CD4-positive, alpha-beta memory T cell (primary cell): ENCODE measurements at regions not wholly inside any gene's neighbourhood (a gene's known extent, or its start where the extent isn't known, plus 50 kb on each side); places are given as distances from the start of the nearest gene placed in this dataset.

Experiments
- CTCF ChIA-PET: fragments of 350-600 bp; sonication (Branson Sonifier 250); formaldehyde crosslinking; loops from one replicate; lab custom pipeline; 2021; ENCODE audit warnings: inconsistent platforms; ENCODE audit not compliant: partially characterized antibody; lab: Charles Lee
- POLR2A ChIA-PET: fragments of 350-600 bp; sonication (Branson Sonifier 250); formaldehyde crosslinking; loops from one replicate; lab custom pipeline; 2021; ENCODE audit not compliant: partially characterized antibody; lab: Charles Lee
- DNase-seq, 5 donors: peaks; one replicate each; pipeline versions ENCODE4 v3.0.0 to v3.0.0-alpha.2; 2020 to 2022; ENCODE audit warnings: mixed read lengths in 1 of 5
- H3K27ac ChIP-seq: one replicate; pipeline ENCODE4 v1.7.0; 2013; ENCODE audit warnings: low read depth, low read length
- H3K27me3 ChIP-seq: 2 replicates; pipeline ENCODE4 v1.7.0; 2013; ENCODE audit warnings: mild to moderate bottlenecking, low read length, moderate library complexity; ENCODE audit not compliant: insufficient read depth
- H3K36me3 ChIP-seq: 2 replicates; pipeline ENCODE4 v1.7.0; 2013; ENCODE audit warnings: mild to moderate bottlenecking, low read length, moderate library complexity; ENCODE audit not compliant: insufficient read depth
- H3K4me1 ChIP-seq: 2 replicates; pipeline ENCODE4 v1.7.0; 2013; ENCODE audit warnings: mild to moderate bottlenecking, low read length, moderate library complexity; ENCODE audit not compliant: insufficient read depth
- H3K4me3 ChIP-seq, 2 donors: one replicate each; pipeline ENCODE4 v1.7.0; 2013; ENCODE audit warnings: low read length in 2 of 2, mild to moderate bottlenecking in 1 of 2
- H3K9me3 ChIP-seq, 2 donors: one replicate each; pipeline ENCODE4 v1.7.0; 2013; ENCODE audit warnings: low read length in 2 of 2, control low read depth in 1 of 2; ENCODE audit not compliant: control insufficient read depth in 1 of 2
- H3K27ac Mint-ChIP-seq, 7 donors: one replicate each; pipeline ENCODE4 v1.8.0; 2020 to 2021; ENCODE audit warnings: mixed read lengths in 7 of 7, mild to moderate bottlenecking in 6 of 7, inconsistent platforms in 3 of 7, moderate library complexity in 3 of 7
- H3K27me3 Mint-ChIP-seq, 2 donors: one replicate each; pipeline ENCODE4 v1.8.0; 2020 to 2021; ENCODE audit warnings: mixed read lengths in 2 of 2
- H3K36me3 Mint-ChIP-seq, 2 donors: one replicate each; pipeline ENCODE4 v1.8.0; 2020 to 2021; ENCODE audit warnings: mixed read lengths in 2 of 2, inconsistent platforms in 1 of 2, mild to moderate bottlenecking in 1 of 2
- H3K4me1 Mint-ChIP-seq, 4 donors: one replicate each; pipeline ENCODE4 v1.8.0; 2020 to 2021; ENCODE audit warnings: mixed read lengths in 4 of 4, mild to moderate bottlenecking in 1 of 4
- H3K4me3 Mint-ChIP-seq, 8 donors: one replicate each; pipeline ENCODE4 v1.8.0; 2020 to 2021; ENCODE audit warnings: mixed read lengths in 8 of 8, mild to moderate bottlenecking in 7 of 8, moderate library complexity in 6 of 8, inconsistent platforms in 3 of 8
- H3K9me3 Mint-ChIP-seq, 8 donors: one replicate each; pipeline ENCODE4 v1.8.0; 2020 to 2021; ENCODE audit warnings: mixed read lengths in 8 of 8, mild to moderate bottlenecking in 5 of 8, inconsistent platforms in 3 of 8, moderate library complexity in 1 of 8
- intact Hi-C: fragments of 100-400 bp; cut with micrococcal nuclease; formaldehyde crosslinking; loops from one replicate; pipeline ENCODE4 v1.15.1; 2023

DNA sequence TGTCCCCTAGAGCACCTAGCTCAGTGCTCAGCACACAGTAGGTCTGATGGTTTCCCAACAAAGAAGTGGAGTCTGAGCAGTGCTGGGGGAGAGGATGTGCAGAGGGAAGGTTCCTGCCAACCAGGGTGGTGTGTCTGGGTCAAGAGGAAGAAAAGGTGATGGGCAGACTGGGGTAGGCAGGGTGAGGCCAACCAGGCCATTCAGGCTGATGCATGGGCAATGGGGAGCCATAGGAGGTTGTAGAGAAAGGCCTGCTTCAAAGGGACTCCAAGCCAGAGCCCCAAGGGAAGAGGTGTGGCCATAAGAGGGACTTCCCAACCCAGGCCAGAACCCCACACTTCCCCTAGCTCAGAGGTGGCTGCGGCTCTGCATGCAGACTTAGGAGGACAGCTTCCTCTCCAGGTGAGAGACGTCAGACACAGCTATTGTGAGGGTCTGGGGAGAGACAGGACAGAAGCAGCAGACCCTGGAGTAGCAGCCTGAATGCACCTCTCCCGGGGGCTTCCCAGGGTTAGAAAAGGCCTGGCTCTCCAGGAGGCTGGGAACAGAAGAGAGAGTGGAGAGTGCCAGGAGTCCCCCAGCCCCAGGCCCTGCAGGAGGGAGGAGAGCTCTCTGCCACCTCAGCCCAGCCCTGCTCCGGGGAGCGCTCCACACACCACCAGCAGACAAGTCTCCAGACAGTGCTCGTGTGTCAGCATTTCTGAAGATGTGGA lies 87.4 kb upstream of the ZMIZ1 start:
- Mint-ChIP-seq H3K4me1 (peaks cover 7 to 18% (median 11%) of the 10 kb centered on the region in 4 donors), H3K4me3 (no peak overlapping the region), H3K27ac (peak overlapping the region in 3 of 7 donors; percentile 3 to 67 (median 26)), H3K27me3 (no peaks in the 10 kb centered on the region), H3K9me3 (no peaks in the 10 kb centered on the region), H3K36me3 (no peaks in the 10 kb centered on the region)
- H3K27ac ChIP-seq: no peak overlapping the region
- H3K36me3 ChIP-seq: no peaks in the 10 kb centered on the region
- no peaks in the 10 kb centered on the region for H3K27me3 ChIP-seq
- POLR2A ChIA-PET: no interaction called here
- CTCF ChIA-PET: interaction anchor here (0.9 kb wide), 1 partner anchor 36 kb away, joined by 3 read pairs; no protein-coding TSS in a partner anchor
- intact Hi-C loops: no loop called here
- no peak overlapping the region for H3K4me3 ChIP-seq
- peaks cover 6% of the 10 kb centered on the region for H3K4me1 ChIP-seq
- peak in 1 of 5 donors; percentile 19 for DNase-seq
- no peaks in the 10 kb centered on the region for H3K9me3 ChIP-seq

DNA sequence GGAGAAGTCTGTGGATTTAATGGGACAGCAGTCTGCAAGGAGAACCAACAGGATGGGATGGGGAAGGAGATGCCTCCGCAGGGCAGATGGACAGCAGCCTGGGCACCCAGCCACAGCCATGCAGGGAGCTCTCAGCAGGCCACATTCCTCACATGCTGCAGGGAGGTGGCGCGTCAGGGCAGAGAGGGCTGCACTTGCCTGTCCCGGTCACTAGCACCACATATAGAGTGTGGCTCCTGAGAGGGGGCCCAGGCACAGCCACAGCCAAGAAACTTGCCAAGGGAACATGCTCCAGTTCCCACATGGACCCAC lies 86.8 kb upstream of the ZMIZ1 start:
- Mint-ChIP-seq H3K36me3 (no peaks in the 10 kb centered on the region), H3K27ac (no peak overlapping the region), H3K27me3 (no peaks in the 10 kb centered on the region), H3K9me3 (no peaks in the 10 kb centered on the region), H3K4me1 (peaks cover 7 to 15% (median 11%) of the 10 kb centered on the region in 4 donors), H3K4me3 (no peak overlapping the region)
- H3K27me3 ChIP-seq: no peaks in the 10 kb centered on the region
- CTCF ChIA-PET: no interaction called here
- no peak overlapping the region for H3K4me3 ChIP-seq
- intact Hi-C loops: no loop called here
- POLR2A ChIA-PET: no interaction called here
- H3K36me3 ChIP-seq: no peaks in the 10 kb centered on the region
- H3K9me3 ChIP-seq: no peaks in the 10 kb centered on the region
- H3K27ac ChIP-seq: no peak overlapping the region
- peaks cover 6% of the 10 kb centered on the region for H3K4me1 ChIP-seq
- DNase-seq: no peak

DNA sequence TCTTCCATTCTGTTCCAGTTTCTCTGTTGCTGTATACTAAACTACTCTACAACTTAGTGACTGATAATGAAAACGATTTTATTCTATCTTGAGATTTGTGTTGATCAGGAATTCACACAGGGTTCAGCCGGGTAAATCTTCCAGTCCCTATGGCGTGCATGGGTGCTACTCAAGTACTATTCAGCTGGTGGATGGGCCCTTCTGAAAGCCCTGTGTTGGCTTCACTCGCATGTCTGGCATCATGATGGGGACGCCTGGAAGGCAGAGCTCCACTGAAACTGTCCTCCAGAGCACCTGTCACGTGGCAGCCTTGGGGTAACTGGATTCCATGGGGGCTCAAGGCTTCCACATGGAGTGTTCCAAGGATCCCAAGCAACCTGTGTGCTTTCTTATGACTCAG lies 86.0 kb upstream of the ZMIZ1 start:
- Mint-ChIP-seq H3K36me3 (no peaks in the 10 kb centered on the region), H3K4me1 (peaks cover 7 to 12% (median 9%) of the 10 kb centered on the region in 4 donors), H3K27ac (no peak overlapping the region), H3K27me3 (no peaks in the 10 kb centered on the region), H3K4me3 (no peak overlapping the region), H3K9me3 (no peaks in the 10 kb centered on the region)
- intact Hi-C loops: no loop called here
- peaks cover 6% of the 10 kb centered on the region for H3K4me1 ChIP-seq
- no peak overlapping the region for H3K4me3 ChIP-seq
- H3K27me3 ChIP-seq: no peaks in the 10 kb centered on the region
- no peaks in the 10 kb centered on the region for H3K36me3 ChIP-seq
- DNase-seq: no peak
- ChIA-PET POLR2A (no interaction called here), CTCF (interaction anchor here (0.7 kb wide), 1 partner anchor 8 kb away, joined by 3 read pairs; no protein-coding TSS in a partner anchor)
- no peaks in the 10 kb centered on the region for H3K9me3 ChIP-seq
- H3K27ac ChIP-seq: no peak overlapping the region

DNA sequence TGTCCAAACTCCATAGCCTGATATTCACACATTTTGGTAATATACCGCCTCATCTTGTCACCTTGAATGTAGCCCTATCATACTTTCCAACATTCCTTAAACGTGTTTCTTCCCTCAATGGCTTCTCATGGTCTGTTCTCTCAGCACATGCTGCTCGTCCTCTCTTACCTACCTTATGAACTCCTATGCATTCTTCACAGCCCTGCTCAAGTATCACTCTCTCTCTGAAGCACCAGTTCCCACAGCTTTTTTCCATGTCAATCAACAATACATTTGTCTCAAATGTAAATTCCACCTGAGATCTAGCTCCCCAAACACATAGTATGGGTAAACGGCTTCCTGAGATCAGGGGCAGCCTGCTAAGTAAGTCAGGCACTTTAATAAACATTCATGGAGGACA lies 85.2 kb upstream of the ZMIZ1 start:
- Mint-ChIP-seq H3K36me3 (no peaks in the 10 kb centered on the region), H3K4me3 (no peak overlapping the region), H3K9me3 (no peaks in the 10 kb centered on the region), H3K4me1 (peaks cover 7 to 12% (median 9%) of the 10 kb centered on the region in 4 donors), H3K27ac (no peak overlapping the region), H3K27me3 (no peaks in the 10 kb centered on the region)
- DNase-seq: no peak
- CTCF ChIA-PET: interaction anchor here (2.5 kb wide), 1 partner anchor 9 kb away, joined by 10 read pairs; no protein-coding TSS in a partner anchor
- no peak overlapping the region for H3K4me3 ChIP-seq
- H3K9me3 ChIP-seq: no peaks in the 10 kb centered on the region
- H3K27ac ChIP-seq: no peak overlapping the region
- peaks cover 6% of the 10 kb centered on the region for H3K4me1 ChIP-seq
- POLR2A ChIA-PET: no interaction called here
- no peaks in the 10 kb centered on the region for H3K36me3 ChIP-seq
- no peaks in the 10 kb centered on the region for H3K27me3 ChIP-seq
- intact Hi-C loops: no loop called here

DNA sequence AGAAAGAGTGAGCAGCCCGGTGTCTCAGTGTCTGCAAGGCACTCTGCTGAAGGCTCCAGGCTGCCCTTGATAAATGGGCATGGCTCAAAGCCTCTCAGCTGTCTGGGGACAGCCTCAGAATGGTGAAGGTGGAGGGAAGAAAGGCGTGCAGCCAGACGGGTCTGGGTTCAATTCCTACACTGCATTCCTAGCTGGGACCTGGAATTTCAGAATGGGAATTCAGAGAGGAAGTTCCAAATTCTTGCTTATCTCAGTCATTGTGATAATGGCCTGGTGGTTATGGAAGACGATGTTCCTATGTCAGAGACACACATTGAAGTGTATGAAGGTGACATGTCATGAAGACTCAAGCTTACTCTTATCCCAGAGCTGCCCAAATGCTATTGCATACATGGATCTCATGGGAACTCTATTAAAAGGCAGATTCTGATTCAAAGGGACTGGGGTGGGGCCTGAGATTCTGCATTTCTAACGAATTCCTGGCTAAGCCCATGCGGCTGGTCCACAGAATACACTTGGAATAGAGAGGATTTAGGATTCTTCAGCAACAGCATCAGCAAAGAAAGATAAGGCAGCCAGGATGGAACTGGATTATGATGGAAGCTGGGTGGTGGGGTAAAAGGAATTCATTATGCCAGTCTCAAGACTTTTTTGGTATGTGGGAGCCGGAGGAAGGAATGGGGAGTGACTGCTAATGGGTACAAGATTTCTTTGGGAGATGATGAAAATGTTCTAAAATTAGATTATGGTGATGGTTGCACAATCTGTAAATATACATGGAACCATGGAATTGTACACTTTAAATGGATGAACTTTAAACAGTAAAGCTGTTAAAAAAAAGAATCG lies 82.6 kb upstream of the ZMIZ1 start:
- CTCF ChIA-PET: interaction anchor here (2.5 kb wide), 1 partner anchor 11 kb away, joined by 10 read pairs; no protein-coding TSS in a partner anchor
- H3K4me3 ChIP-seq: no peak overlapping the region
- Mint-ChIP-seq H3K36me3 (no peaks in the 10 kb centered on the region), H3K4me3 (no peak overlapping the region), H3K27ac (no peak overlapping the region), H3K9me3 (no peaks in the 10 kb centered on the region), H3K27me3 (no peaks in the 10 kb centered on the region), H3K4me1 (peaks cover 6 to 16% (median 8%) of the 10 kb centered on the region in 4 donors)
- DNase-seq: no peak
- POLR2A ChIA-PET: interaction anchor here (1.3 kb wide), 1 partner anchor 12 kb away, joined by 3 read pairs; no protein-coding TSS in a partner anchor
- no peaks in the 10 kb centered on the region for H3K9me3 ChIP-seq
- no peaks in the 10 kb centered on the region for H3K36me3 ChIP-seq
- no peaks in the 10 kb centered on the region for H3K27me3 ChIP-seq
- no peak overlapping the region for H3K27ac ChIP-seq
- peaks cover 6% of the 10 kb centered on the region for H3K4me1 ChIP-seq
- intact Hi-C loops: no loop called here

DNA sequence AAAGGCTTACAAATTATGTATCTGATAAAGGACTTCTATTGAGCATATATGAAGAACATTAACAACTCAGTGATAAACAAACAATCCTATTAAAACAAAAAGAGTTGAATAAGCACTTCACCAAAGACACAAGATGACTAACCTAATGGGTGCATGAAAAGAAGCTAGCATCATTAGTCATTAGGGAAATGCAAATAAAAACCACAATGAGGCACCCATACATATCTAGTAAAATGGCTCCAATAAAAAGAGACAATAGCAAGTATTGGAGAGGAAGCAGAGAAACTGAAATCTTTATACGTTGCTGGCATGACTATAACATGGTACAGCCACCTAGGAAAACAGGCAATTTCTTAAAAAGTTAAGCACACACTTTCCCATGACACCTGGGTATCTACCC lies 77.6 kb upstream of the ZMIZ1 start:
- intact Hi-C loops: no loop called here
- no peak overlapping the region for H3K27ac ChIP-seq
- H3K36me3 ChIP-seq: no peaks in the 10 kb centered on the region
- no peak for DNase-seq
- H3K4me1 ChIP-seq: peaks cover 11% of the 10 kb centered on the region
- Mint-ChIP-seq H3K27ac (peak overlapping the region in 1 of 7 donors; percentile 35), H3K9me3 (no peaks in the 10 kb centered on the region), H3K36me3 (no peaks in the 10 kb centered on the region), H3K27me3 (peaks cover 0 to 1% of the 10 kb centered on the region in 2 donors), H3K4me1 (peaks cover 0 to 24% (median 7%) of the 10 kb centered on the region in 4 donors), H3K4me3 (no peak overlapping the region)
- no peaks in the 10 kb centered on the region for H3K27me3 ChIP-seq
- CTCF ChIA-PET: no interaction called here
- POLR2A ChIA-PET: no interaction called here
- no peaks in the 10 kb centered on the region for H3K9me3 ChIP-seq
- H3K4me3 ChIP-seq: no peak overlapping the region

DNA sequence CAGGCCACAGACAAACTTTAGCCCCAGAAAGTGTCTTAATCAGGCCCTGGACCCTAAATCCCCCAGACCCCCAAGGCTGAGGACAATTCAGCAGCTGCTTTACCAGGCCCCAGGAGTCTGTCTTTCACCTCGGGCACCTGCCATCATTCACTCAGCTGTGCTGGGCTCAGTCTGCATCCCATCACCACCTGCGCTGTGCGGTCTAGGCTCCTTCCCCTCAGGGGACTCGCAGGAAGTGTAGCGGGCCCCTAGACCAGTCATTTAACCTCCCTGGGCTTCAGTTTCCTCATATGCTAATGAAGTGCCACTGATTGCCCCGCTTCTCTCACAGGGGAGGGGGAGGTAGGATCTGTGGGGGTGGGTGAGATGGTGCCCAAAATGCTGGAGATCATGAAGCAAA lies 76.4 kb upstream of the ZMIZ1 start:
- no peaks in the 10 kb centered on the region for H3K9me3 ChIP-seq
- DNase-seq: peak in 1 of 5 donors; percentile 17
- Mint-ChIP-seq H3K27me3 (peaks cover 0 to 1% of the 10 kb centered on the region in 2 donors), H3K4me1 (peaks cover 0 to 24% (median 7%) of the 10 kb centered on the region in 4 donors), H3K27ac (peak overlapping the region in 2 of 7 donors; percentile 12 to 75), H3K4me3 (no peak overlapping the region), H3K36me3 (no peaks in the 10 kb centered on the region), H3K9me3 (no peaks in the 10 kb centered on the region)
- H3K36me3 ChIP-seq: no peaks in the 10 kb centered on the region
- POLR2A ChIA-PET: no interaction called here
- peaks cover 11% of the 10 kb centered on the region for H3K4me1 ChIP-seq
- intact Hi-C loops: no loop called here
- no peak overlapping the region for H3K27ac ChIP-seq
- H3K4me3 ChIP-seq: no peak overlapping the region
- no peaks in the 10 kb centered on the region for H3K27me3 ChIP-seq
- CTCF ChIA-PET: no interaction called here
